Endothelial cell (in vitro differentiated cells): ENCODE measurements at regions not wholly inside any gene's neighbourhood (a gene's known extent, or its start where the extent isn't known, plus 50 kb on each side); places are given as distances from the start of the nearest gene placed in this dataset.

ENCODE experiments used
- DNase-seq: peaks from one replicate; pipeline ENCODE4 v3.0.0; 2021; ENCODE audit warnings: low spot score
- H3K27ac Mint-ChIP-seq: one replicate; pipeline ENCODE4 v1.8.0; 2021; ENCODE audit warnings: mixed read lengths, inconsistent platforms; ENCODE audit not compliant: unreplicated experiment
- H3K27me3 Mint-ChIP-seq: one replicate; pipeline ENCODE4 v1.8.0; 2021; ENCODE audit warnings: mild to moderate bottlenecking, moderate library complexity, mixed read lengths, inconsistent platforms; ENCODE audit not compliant: unreplicated experiment
- H3K36me3 Mint-ChIP-seq: one replicate; pipeline ENCODE4 v1.8.0; 2021; ENCODE audit warnings: mild to moderate bottlenecking, low read depth, mixed read lengths, inconsistent platforms; ENCODE audit not compliant: unreplicated experiment
- H3K4me1 Mint-ChIP-seq: one replicate; pipeline ENCODE4 v1.8.0; 2021; ENCODE audit warnings: mild to moderate bottlenecking, mixed read lengths, inconsistent platforms; ENCODE audit not compliant: unreplicated experiment
- H3K4me3 Mint-ChIP-seq: one replicate; pipeline ENCODE4 v1.8.0; 2021; ENCODE audit warnings: mild to moderate bottlenecking, mixed read lengths, inconsistent platforms; ENCODE audit not compliant: unreplicated experiment
- H3K9me3 Mint-ChIP-seq: one replicate; pipeline ENCODE4 v1.8.0; 2021; ENCODE audit warnings: mixed read lengths, inconsistent platforms; ENCODE audit not compliant: unreplicated experiment
- CTCF ChIP-seq: fragments of 200-600 bp; sonication (generic); IDR thresholded peaks from one replicate; pipeline ENCODE4 v1.5.0; 2021; ENCODE audit warnings: antibody characterized with exemption; ENCODE audit not compliant: unreplicated experiment

GRCh38 chr20:24738058-24738775 lies 210.9 kb upstream of the CST7 start:
- H3K27ac Mint-ChIP-seq: no peak overlapping the region
- H3K4me1 Mint-ChIP-seq: peaks cover 3% of the 10 kb centered on the region
- no peak for DNase-seq
- no peaks in the 10 kb centered on the region for H3K36me3 Mint-ChIP-seq
- no peaks in the 10 kb centered on the region for H3K27me3 Mint-ChIP-seq
- no peak for TF ChIP-seq CTCF
- H3K4me3 Mint-ChIP-seq: no peak overlapping the region
- H3K9me3 Mint-ChIP-seq: no peaks in the 10 kb centered on the region

DNA sequence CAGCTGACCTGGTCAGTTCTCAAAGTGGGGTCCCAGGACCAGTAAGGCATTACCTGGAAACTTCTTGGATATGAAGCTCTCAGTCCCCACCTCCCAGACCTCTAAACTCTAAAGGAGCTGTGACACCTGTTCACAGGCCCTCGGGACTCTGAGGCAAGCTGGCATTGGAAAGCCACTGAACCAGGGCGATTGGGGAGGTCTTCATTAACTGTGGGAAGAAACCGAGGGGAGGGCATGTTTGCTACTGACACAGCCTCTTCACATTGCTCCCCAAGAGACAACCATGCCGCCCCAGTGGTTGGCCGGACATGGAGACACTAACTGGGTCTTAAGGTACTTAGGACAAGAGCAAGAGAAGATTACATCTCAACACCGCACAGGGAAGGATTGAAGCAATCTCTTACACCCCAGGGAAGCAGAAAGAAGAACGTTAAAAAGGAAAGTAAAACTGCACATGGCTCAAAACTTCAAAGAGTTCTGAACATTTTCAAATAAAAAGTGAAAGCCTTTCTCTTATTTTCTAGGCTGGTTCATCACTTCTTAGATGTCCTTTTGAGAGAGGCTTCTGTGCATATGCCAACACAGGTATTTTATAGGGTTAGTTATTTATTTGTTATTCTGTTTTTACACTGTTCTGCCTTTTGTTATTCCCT lies 210.0 kb upstream of the CST7 start:
- no peak overlapping the region for H3K27ac Mint-ChIP-seq
- no peak overlapping the region for H3K4me3 Mint-ChIP-seq
- no peak for TF ChIP-seq CTCF
- peaks cover 3% of the 10 kb centered on the region for H3K4me1 Mint-ChIP-seq
- no peaks in the 10 kb centered on the region for H3K36me3 Mint-ChIP-seq
- no peaks in the 10 kb centered on the region for H3K27me3 Mint-ChIP-seq
- no peaks in the 10 kb centered on the region for H3K9me3 Mint-ChIP-seq
- DNase-seq: no peak

- Mint-ChIP-seq H3K27ac (no peak overlapping the region), H3K27me3 (no peaks in the 10 kb centered on the region), H3K9me3 (no peaks in the 10 kb centered on the region), H3K4me3 (no peak overlapping the region), H3K4me1 (peaks cover 3% of the 10 kb centered on the region), H3K36me3 (no peaks in the 10 kb centered on the region)
- DNase-seq: no peak
- no peak for TF ChIP-seq CTCF
Measured at GRCh38 chr20:24739746-24740145, 209.3 kb upstream of the CST7 start.

- Mint-ChIP-seq H3K27me3 (no peaks in the 10 kb centered on the region), H3K4me1 (peaks cover 3% of the 10 kb centered on the region), H3K27ac (no peak overlapping the region), H3K36me3 (no peaks in the 10 kb centered on the region), H3K9me3 (no peaks in the 10 kb centered on the region), H3K4me3 (no peak overlapping the region)
- DNase-seq: no peak
- TF ChIP-seq CTCF: no peak
Measured at GRCh38 chr20:24741493-24742072, 207.5 kb upstream of the CST7 start.

GRCh38 chr20:24742436-24742835 lies 206.6 kb upstream of the CST7 start:
- no peak overlapping the region for H3K27ac Mint-ChIP-seq
- no peak for DNase-seq
- H3K9me3 Mint-ChIP-seq: no peaks in the 10 kb centered on the region
- no peaks in the 10 kb centered on the region for H3K36me3 Mint-ChIP-seq
- no peaks in the 10 kb centered on the region for H3K27me3 Mint-ChIP-seq
- no peak overlapping the region for H3K4me3 Mint-ChIP-seq
- no peak for TF ChIP-seq CTCF
- H3K4me1 Mint-ChIP-seq: peaks cover 3% of the 10 kb centered on the region
